SJSA1 (cell line): ENCODE measurements at regions not wholly inside any gene's neighbourhood (a gene's known extent, or its start where the extent isn't known, plus 50 kb on each side); places are given as distances from the start of the nearest gene placed in this dataset.

Source experiments
- DNase-seq, 2 experiments: peaks; one replicate each; pipeline ENCODE4 v3.0.0-alpha.2; 2015 to 2020; ENCODE audit warnings: low spot score in 2 of 2, low read depth in 1 of 2
- H3K27ac ChIP-seq: fragments of 250-450 bp; sonication (Bioruptor Pico); 2 replicates; pipeline ENCODE4 v1.5.1; 2020; ENCODE audit warnings: mild to moderate bottlenecking, moderate library complexity
- H3K27me3 ChIP-seq: fragments of 250-450 bp; sonication (Bioruptor Pico); replicated peaks from 2 replicates; pipeline ENCODE4 v1.5.1; 2020; ENCODE audit warnings: mild to moderate bottlenecking, moderate library complexity
- H3K36me3 ChIP-seq: fragments of 250-450 bp; sonication (Bioruptor Pico); 2 replicates; pipeline ENCODE4 v1.5.1; 2020; ENCODE audit warnings: mild to moderate bottlenecking
- H3K4me1 ChIP-seq: fragments of 250-450 bp; sonication (Bioruptor Pico); replicated peaks from 2 replicates; pipeline ENCODE4 v1.6.1; 2021; ENCODE audit warnings: mild to moderate bottlenecking
- H3K4me3 ChIP-seq: fragments of 250-450 bp; sonication (Bioruptor Pico); 2 replicates; pipeline ENCODE4 v1.5.1; 2020; ENCODE audit warnings: mild to moderate bottlenecking
- H3K9me3 ChIP-seq: fragments of 250-450 bp; sonication (Bioruptor Pico); replicated peaks from 2 replicates; pipeline ENCODE4 v1.5.1; 2020; ENCODE audit warnings: mild to moderate bottlenecking

GRCh38 chr1:234704106-234704887 lies 94.3 kb upstream of the IRF2BP2 start:
- H3K27me3 ChIP-seq = no peaks in the 10 kb centered on the region
- peaks cover 3% of the 10 kb centered on the region; the same call in 1 of the 2 replicates for H3K9me3 ChIP-seq
- DNase-seq = peak in 1 of 2 experiments; percentile 16
- H3K27ac ChIP-seq = no peak overlapping the region
- no peak overlapping the region for H3K4me3 ChIP-seq
- H3K36me3 ChIP-seq = no peaks in the 10 kb centered on the region
- peaks cover 15% of the 10 kb centered on the region for H3K4me1 ChIP-seq

GRCh38 chr1:234702342-234703000 lies 92.5 kb upstream of the IRF2BP2 start:
- H3K4me3 ChIP-seq = no peak overlapping the region
- H3K36me3 ChIP-seq = no peaks in the 10 kb centered on the region
- no peaks in the 10 kb centered on the region for H3K27me3 ChIP-seq
- peak in 1 of 2 experiments; percentile 21 for DNase-seq
- peaks cover 15% of the 10 kb centered on the region for H3K4me1 ChIP-seq
- H3K27ac ChIP-seq = no peak overlapping the region
- H3K9me3 ChIP-seq = no peaks in the 10 kb centered on the region

GRCh38 chr1:234701737-234702341 lies 91.9 kb upstream of the IRF2BP2 start:
- H3K9me3 ChIP-seq = no peaks in the 10 kb centered on the region
- peaks cover 15% of the 10 kb centered on the region for H3K4me1 ChIP-seq
- H3K4me3 ChIP-seq = no peak overlapping the region
- no peaks in the 10 kb centered on the region for H3K27me3 ChIP-seq
- H3K27ac ChIP-seq = no peak overlapping the region
- peak in 1 of 2 experiments; percentile 22 for DNase-seq
- no peaks in the 10 kb centered on the region for H3K36me3 ChIP-seq

GRCh38 chr1:234699795-234700665 lies 90.1 kb upstream of the IRF2BP2 start:
- H3K4me3 ChIP-seq = no peak overlapping the region
- H3K9me3 ChIP-seq = no peaks in the 10 kb centered on the region
- no peaks in the 10 kb centered on the region for H3K27me3 ChIP-seq
- 0 out of 2 replicates have a peak overlapping the region, but pooled peaks have one; percentile 7 for H3K27ac ChIP-seq
- peaks cover 15% of the 10 kb centered on the region for H3K4me1 ChIP-seq
- no peaks in the 10 kb centered on the region for H3K36me3 ChIP-seq
- peak; percentile 72 for DNase-seq

- no peak overlapping the region for H3K27ac ChIP-seq
- no peak for DNase-seq
- no peaks in the 10 kb centered on the region for H3K36me3 ChIP-seq
- no peaks in the 10 kb centered on the region for H3K27me3 ChIP-seq
- H3K9me3 ChIP-seq = no peaks in the 10 kb centered on the region
- H3K4me1 ChIP-seq = peaks cover 15% of the 10 kb centered on the region
- no peak overlapping the region for H3K4me3 ChIP-seq
Measured at GRCh38 chr1:234698686-234699085, 88.7 kb upstream of the IRF2BP2 start.

GRCh38 chr1:234697741-234698140 lies 87.8 kb upstream of the IRF2BP2 start:
- Histone ChIP-seq H3K27me3 (no peaks in the 10 kb centered on the region), H3K27ac (no peak overlapping the region), H3K4me3 (no peak overlapping the region), H3K9me3 (no peaks in the 10 kb centered on the region), H3K4me1 (peaks cover 15% of the 10 kb centered on the region), H3K36me3 (no peaks in the 10 kb centered on the region)
- DNase-seq = peak in 1 of 2 experiments; percentile 20

GRCh38 chr1:234697015-234697414 lies 87.0 kb upstream of the IRF2BP2 start:
- Histone ChIP-seq H3K4me1 (peaks cover 15% of the 10 kb centered on the region), H3K4me3 (no peak overlapping the region), H3K9me3 (no peaks in the 10 kb centered on the region), H3K27ac (no peak overlapping the region), H3K27me3 (no peaks in the 10 kb centered on the region), H3K36me3 (no peaks in the 10 kb centered on the region)
- DNase-seq = no peak

- no peaks in the 10 kb centered on the region for H3K9me3 ChIP-seq
- H3K27ac ChIP-seq = no peak overlapping the region
- H3K27me3 ChIP-seq = no peaks in the 10 kb centered on the region
- DNase-seq = peak in 1 of 2 experiments; percentile 17
- no peaks in the 10 kb centered on the region for H3K36me3 ChIP-seq
- H3K4me1 ChIP-seq = peaks cover 15% of the 10 kb centered on the region
- H3K4me3 ChIP-seq = no peak overlapping the region
Measured at GRCh38 chr1:234696148-234696576, 86.2 kb upstream of the IRF2BP2 start.

GRCh38 chr1:234694661-234695060 lies 84.7 kb upstream of the IRF2BP2 start:
- H3K36me3 ChIP-seq = no peaks in the 10 kb centered on the region
- H3K4me1 ChIP-seq = peaks cover 1% of the 10 kb centered on the region
- H3K4me3 ChIP-seq = no peak overlapping the region
- DNase-seq = no peak
- no peaks in the 10 kb centered on the region for H3K9me3 ChIP-seq
- no peaks in the 10 kb centered on the region for H3K27me3 ChIP-seq
- H3K27ac ChIP-seq = no peak overlapping the region

- no peak for DNase-seq
- no peaks in the 10 kb centered on the region for H3K27me3 ChIP-seq
Measured at GRCh38 chr1:234692966-234693580, 83.1 kb upstream of the IRF2BP2 start.

GRCh38 chr1:234691567-234691966 lies 81.6 kb upstream of the IRF2BP2 start:
- no peak overlapping the region for H3K27ac ChIP-seq
- no peaks in the 10 kb centered on the region for H3K27me3 ChIP-seq
- no peaks in the 10 kb centered on the region for H3K36me3 ChIP-seq
- no peaks in the 10 kb centered on the region for H3K9me3 ChIP-seq
- no peaks in the 10 kb centered on the region for H3K4me1 ChIP-seq
- peak in 1 of 2 experiments; percentile 18 for DNase-seq
- no peak overlapping the region for H3K4me3 ChIP-seq

More at GRCh38 chr1:234692966-234693580, 83.1 kb upstream of the IRF2BP2 start:
- Histone ChIP-seq H3K36me3 (no peaks in the 10 kb centered on the region), H3K4me1 (no peaks in the 10 kb centered on the region), H3K9me3 (no peaks in the 10 kb centered on the region), H3K4me3 (no peak overlapping the region), H3K27ac (no peak overlapping the region)

- no peaks in the 10 kb centered on the region for H3K9me3 ChIP-seq
Measured at GRCh38 chr1:234690872-234691271, 80.9 kb upstream of the IRF2BP2 start.

GRCh38 chr1:234689236-234689635 lies 79.3 kb upstream of the IRF2BP2 start:
- Histone ChIP-seq H3K4me3 (no peak overlapping the region), H3K9me3 (no peaks in the 10 kb centered on the region), H3K27me3 (no peaks in the 10 kb centered on the region), H3K36me3 (no peaks in the 10 kb centered on the region), H3K27ac (no peak overlapping the region), H3K4me1 (peaks cover 4% of the 10 kb centered on the region)
- no peak for DNase-seq

More at GRCh38 chr1:234690872-234691271, 80.9 kb upstream of the IRF2BP2 start:
- Histone ChIP-seq H3K4me1 (no peaks in the 10 kb centered on the region), H3K4me3 (no peak overlapping the region), H3K36me3 (no peaks in the 10 kb centered on the region), H3K27ac (no peak overlapping the region), H3K27me3 (no peaks in the 10 kb centered on the region)
- DNase-seq = no peak
